ENCODE measurements at regions not wholly inside any gene's neighbourhood (a gene's known extent, or its start where the extent isn't known, plus 50 kb on each side); places are given as distances from the start of the nearest gene placed in this dataset.

DNA sequence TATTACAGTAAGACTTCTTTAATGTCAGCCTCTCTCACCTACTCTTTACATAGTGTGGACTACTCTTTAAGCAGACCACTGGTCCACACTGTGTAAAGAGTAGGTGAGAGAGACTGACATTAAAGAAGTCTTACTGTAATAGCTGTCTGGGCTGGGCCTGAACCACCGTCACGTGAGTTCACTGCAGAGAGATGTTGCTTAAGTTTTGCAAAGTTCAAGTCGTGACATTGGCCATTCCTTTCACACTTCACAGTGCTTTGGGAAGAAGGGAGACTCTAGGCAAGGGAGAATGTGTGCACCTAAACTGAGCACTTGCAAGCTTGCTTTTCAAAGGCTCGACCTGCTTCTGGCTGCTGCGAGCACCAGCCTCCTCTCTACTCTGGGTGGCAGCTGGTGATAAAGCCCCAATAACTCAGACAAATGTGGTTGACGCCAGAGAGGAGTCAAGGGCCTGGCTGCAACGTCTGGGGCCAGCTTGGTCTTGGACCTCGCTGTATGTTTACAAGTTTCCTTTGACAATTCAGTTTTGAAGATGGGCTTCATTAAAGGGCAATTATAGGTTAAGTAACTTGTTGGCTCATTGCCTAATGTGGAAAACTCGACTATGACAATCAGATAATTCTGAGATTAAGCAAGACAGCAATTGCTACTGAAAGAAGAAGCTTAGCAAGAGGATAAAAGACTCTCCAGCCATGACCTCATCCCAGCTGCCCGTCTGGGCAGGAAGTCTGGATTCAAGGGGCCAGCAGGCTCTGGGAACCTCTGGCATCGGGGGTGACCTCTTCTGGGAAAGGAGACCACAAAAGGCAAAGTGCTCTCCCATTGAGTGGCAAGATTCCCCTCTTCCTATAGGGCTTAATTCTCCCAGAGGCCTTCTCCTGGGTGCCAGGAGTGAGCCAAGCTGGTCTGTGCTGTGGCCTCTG, 242.1 kb upstream of the TLE3 start:
- Histone ChIP-seq H3K27ac (ENCODE audit: low read depth in 2 of 2, low read length in 1 of 2) (no peak overlapping the region), H3K4me1 (ENCODE audit: control insufficient read depth in 2 of 2, insufficient read depth in 2 of 2, low read length in 1 of 2) (peaks cover 0 to 3% of the 10 kb centered on the region in 2 donors), H3K4me3 (ENCODE audit: low read depth in 1 of 2, low read length in 2 of 2) (no peak overlapping the region), H3K27me3 (ENCODE audit: control insufficient read depth in 1 of 2, insufficient read depth in 2 of 2, low read length in 2 of 2) (no peaks in the 10 kb centered on the region), H3K9me3 (ENCODE audit: control insufficient read depth in 2 of 2, insufficient read depth in 1 of 2, low read depth in 1 of 2, low read length in 1 of 2) (peaks cover 0 to 2% of the 10 kb centered on the region in 2 donors), H3K36me3 (ENCODE audit: control insufficient read depth in 2 of 2, insufficient read depth in 2 of 2, low read length in 1 of 2) (no peaks in the 10 kb centered on the region)
- 60 to 63% methylated on average over 11 of the region's 11 CpGs for whole genome bisulfite sequencing, 2 donors

DNA sequence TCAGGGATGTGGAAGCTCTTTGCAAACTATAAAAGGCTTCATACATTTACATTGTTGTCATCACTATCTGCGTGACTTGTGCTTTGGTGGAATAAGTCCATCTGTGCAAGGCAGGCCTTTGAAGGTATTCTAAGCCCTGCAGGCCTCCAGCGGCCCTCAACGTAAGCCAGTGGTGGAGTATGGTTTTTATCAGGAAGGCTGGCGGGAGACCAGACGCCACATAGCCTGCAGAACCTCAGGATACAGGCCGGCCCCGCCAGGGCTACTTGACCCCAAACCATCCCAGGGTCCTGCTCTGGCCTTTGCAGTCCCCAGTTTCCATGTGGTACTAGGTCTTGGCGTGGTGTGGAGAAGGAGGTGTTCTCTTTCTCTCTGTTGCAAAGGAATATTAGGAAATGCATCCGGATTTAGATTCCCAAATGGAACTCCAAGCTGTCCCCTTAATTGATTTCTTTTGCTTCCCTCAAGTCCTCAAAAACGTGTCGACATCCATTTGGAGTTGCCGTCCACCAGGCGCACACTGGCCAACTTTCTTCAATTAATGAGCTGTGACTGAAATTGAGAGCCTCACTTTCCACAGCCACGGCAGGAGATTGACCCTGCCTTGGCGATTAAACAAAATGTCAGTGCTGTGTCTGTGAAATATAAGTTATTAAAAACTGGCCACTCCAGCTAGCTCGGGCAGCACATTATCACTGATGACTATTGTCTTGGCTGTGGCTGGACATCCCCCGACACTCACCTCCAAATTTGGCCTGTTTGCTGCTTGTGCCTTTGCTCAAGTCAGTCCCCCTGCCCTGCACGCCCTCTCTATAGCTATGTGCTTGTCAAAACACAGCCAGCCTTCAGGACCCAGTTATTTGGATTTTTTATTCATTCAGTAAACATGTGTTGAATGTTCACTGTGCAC, 239.8 kb upstream of the TLE3 start:
- peaks cover 0 to 3% of the 10 kb centered on the region in 2 donors for H3K4me1 ChIP-seq (ENCODE audit: control insufficient read depth in 2 of 2, insufficient read depth in 2 of 2, low read length in 1 of 2)
- no peak overlapping the region for H3K27ac ChIP-seq (ENCODE audit: low read depth in 2 of 2, low read length in 1 of 2)
- 80 to 84% methylated on average over 18 of the region's 18 CpGs for WGBS, 2 donors
- H3K4me3 ChIP-seq (ENCODE audit: low read depth in 1 of 2, low read length in 2 of 2) = no peak overlapping the region
- H3K27me3 ChIP-seq (ENCODE audit: control insufficient read depth in 1 of 2, insufficient read depth in 2 of 2, low read length in 2 of 2) = no peaks in the 10 kb centered on the region
- H3K36me3 ChIP-seq (ENCODE audit: control insufficient read depth in 2 of 2, insufficient read depth in 2 of 2, low read length in 1 of 2) = no peaks in the 10 kb centered on the region
- H3K9me3 ChIP-seq (ENCODE audit: control insufficient read depth in 2 of 2, insufficient read depth in 1 of 2, low read depth in 1 of 2, low read length in 1 of 2) = peaks cover 0 to 2% of the 10 kb centered on the region in 2 donors

DNA sequence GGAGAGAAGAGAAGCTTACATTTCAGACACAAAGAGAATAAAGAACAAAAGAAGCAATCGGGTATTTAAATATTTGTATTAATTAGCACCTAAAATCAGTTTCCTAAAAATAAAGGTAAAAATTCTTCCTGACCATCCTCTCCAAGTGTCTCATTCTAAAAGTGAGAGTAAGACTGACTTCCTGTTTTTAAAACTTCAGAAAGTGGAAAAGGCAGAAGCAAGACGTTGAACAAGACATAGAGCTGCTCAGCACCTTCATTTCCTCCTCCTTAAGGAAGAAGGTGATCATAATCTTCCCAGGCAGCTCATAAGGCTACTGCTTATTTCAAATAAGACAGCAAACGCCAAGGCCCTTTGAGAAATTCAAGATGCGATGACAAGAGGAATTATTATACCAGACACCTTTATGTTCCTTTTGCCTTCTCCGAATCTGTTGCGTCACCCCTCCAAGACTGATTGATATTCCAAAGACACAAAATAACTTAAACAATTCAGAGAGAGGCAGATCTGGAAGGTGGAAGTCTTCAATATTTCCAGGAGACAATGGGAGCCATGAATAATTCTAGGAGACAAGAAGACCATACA, 238.8 kb upstream of the TLE3 start:
- WGBS, 2 donors = 87 to 89% methylated on average over 6 of the region's 6 CpGs
- no peak overlapping the region for H3K4me3 ChIP-seq (ENCODE audit: low read depth in 1 of 2, low read length in 2 of 2)
- no peaks in the 10 kb centered on the region for H3K27me3 ChIP-seq (ENCODE audit: control insufficient read depth in 1 of 2, insufficient read depth in 2 of 2, low read length in 2 of 2)
- H3K36me3 ChIP-seq (ENCODE audit: control insufficient read depth in 2 of 2, insufficient read depth in 2 of 2, low read length in 1 of 2) = no peaks in the 10 kb centered on the region
- H3K27ac ChIP-seq (ENCODE audit: low read depth in 2 of 2, low read length in 1 of 2) = no peak overlapping the region
- peaks cover 0 to 3% of the 10 kb centered on the region in 2 donors for H3K4me1 ChIP-seq (ENCODE audit: control insufficient read depth in 2 of 2, insufficient read depth in 2 of 2, low read length in 1 of 2)
- peaks cover 0 to 2% of the 10 kb centered on the region in 2 donors for H3K9me3 ChIP-seq (ENCODE audit: control insufficient read depth in 2 of 2, insufficient read depth in 1 of 2, low read depth in 1 of 2, low read length in 1 of 2)

DNA sequence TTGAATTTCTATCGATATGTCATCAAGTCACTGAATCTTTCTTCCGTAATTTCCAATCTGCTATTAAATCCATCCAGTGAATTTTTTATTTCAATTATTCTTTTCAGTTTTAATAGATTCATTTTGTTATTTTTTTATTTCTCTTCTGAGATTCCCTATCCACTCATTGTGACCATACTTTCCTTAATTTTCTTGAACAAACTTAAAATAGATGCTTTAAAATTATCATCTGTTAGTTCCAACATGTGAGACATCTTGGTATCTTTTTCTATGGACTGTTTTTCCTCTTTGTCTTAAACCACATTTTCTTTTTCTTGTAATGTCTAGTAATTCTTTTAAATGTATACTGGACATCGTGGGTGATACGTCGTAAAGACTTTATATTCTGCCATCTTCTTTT, 236.6 kb upstream of the TLE3 start:
- WGBS, 2 donors = 97 to 98% methylated on average over 5 of the region's 5 CpGs
- H3K27me3 ChIP-seq (ENCODE audit: control insufficient read depth in 1 of 2, insufficient read depth in 2 of 2, low read length in 2 of 2) = no peaks in the 10 kb centered on the region
- H3K4me1 ChIP-seq (ENCODE audit: control insufficient read depth in 2 of 2, insufficient read depth in 2 of 2, low read length in 1 of 2) = no peaks in the 10 kb centered on the region
- no peak overlapping the region for H3K4me3 ChIP-seq (ENCODE audit: low read depth in 1 of 2, low read length in 2 of 2)
- no peak overlapping the region for H3K27ac ChIP-seq (ENCODE audit: low read depth in 2 of 2, low read length in 1 of 2)
- peaks cover 0 to 2% of the 10 kb centered on the region in 2 donors for H3K9me3 ChIP-seq (ENCODE audit: control insufficient read depth in 2 of 2, insufficient read depth in 1 of 2, low read depth in 1 of 2, low read length in 1 of 2)
- H3K36me3 ChIP-seq (ENCODE audit: control insufficient read depth in 2 of 2, insufficient read depth in 2 of 2, low read length in 1 of 2) = no peaks in the 10 kb centered on the region

DNA sequence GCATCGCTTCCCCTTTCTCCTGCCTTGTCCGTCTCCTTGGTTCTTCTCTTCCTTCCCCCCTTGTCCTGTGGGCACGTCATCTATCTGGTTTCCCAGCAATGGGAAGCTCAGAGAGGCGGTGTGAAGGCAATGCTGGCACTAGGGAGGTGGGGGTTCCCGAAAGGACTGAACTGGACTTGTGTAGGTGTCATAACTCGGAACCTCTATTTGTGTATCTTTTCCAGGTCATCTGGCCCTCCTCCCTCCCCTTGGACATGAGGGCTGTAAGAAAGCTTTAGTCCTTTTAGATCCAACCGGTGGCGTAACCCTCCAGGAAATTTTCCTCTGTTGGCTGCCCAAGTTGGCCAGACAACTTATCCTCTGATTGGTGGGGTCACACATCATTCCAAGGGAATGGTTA, 231.5 kb upstream of the TLE3 start:
- H3K36me3 ChIP-seq (ENCODE audit: control insufficient read depth in 2 of 2, insufficient read depth in 2 of 2, low read length in 1 of 2) = no peaks in the 10 kb centered on the region
- no peaks in the 10 kb centered on the region for H3K9me3 ChIP-seq (ENCODE audit: control insufficient read depth in 2 of 2, insufficient read depth in 1 of 2, low read depth in 1 of 2, low read length in 1 of 2)
- no peak overlapping the region for H3K4me3 ChIP-seq (ENCODE audit: low read depth in 1 of 2, low read length in 2 of 2)
- 85 to 90% methylated on average over 8 of the region's 8 CpGs for WGBS, 2 donors
- H3K27ac ChIP-seq (ENCODE audit: low read depth in 2 of 2, low read length in 1 of 2) = no peak overlapping the region
- no peaks in the 10 kb centered on the region for H3K4me1 ChIP-seq (ENCODE audit: control insufficient read depth in 2 of 2, insufficient read depth in 2 of 2, low read length in 1 of 2)
- H3K27me3 ChIP-seq (ENCODE audit: control insufficient read depth in 1 of 2, insufficient read depth in 2 of 2, low read length in 2 of 2) = no peaks in the 10 kb centered on the region

DNA sequence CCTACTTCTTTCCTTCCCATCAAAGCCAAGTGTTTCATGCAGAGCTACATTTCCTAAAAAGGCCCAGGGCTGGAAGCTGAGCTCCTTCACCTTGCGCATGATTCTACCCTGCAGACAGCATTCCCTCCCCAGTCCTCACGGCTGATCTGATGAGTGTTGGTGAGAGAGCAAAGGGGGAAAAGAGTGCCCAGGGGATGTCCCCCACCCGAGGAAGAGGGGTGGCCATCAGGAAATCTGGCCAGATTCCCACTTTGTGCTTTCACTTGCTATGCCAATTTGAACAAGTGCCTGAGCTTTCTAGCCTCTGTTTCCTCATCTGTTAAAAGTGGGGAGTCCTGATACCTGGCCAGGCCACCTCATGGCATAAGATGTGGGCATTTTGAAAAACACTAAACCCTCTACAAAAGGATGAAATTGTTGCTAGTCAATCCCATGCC, 231.0 kb upstream of the TLE3 start:
- H3K36me3 ChIP-seq (ENCODE audit: control insufficient read depth in 2 of 2, insufficient read depth in 2 of 2, low read length in 1 of 2) = no peaks in the 10 kb centered on the region
- WGBS, 2 donors = 61 to 65% methylated on average over 3 of the region's 3 CpGs
- H3K4me1 ChIP-seq (ENCODE audit: control insufficient read depth in 2 of 2, insufficient read depth in 2 of 2, low read length in 1 of 2) = no peaks in the 10 kb centered on the region
- no peaks in the 10 kb centered on the region for H3K9me3 ChIP-seq (ENCODE audit: control insufficient read depth in 2 of 2, insufficient read depth in 1 of 2, low read depth in 1 of 2, low read length in 1 of 2)
- H3K27ac ChIP-seq (ENCODE audit: low read depth in 2 of 2, low read length in 1 of 2) = no peak overlapping the region
- H3K4me3 ChIP-seq (ENCODE audit: low read depth in 1 of 2, low read length in 2 of 2) = no peak overlapping the region
- H3K27me3 ChIP-seq (ENCODE audit: control insufficient read depth in 1 of 2, insufficient read depth in 2 of 2, low read length in 2 of 2) = no peaks in the 10 kb centered on the region

DNA sequence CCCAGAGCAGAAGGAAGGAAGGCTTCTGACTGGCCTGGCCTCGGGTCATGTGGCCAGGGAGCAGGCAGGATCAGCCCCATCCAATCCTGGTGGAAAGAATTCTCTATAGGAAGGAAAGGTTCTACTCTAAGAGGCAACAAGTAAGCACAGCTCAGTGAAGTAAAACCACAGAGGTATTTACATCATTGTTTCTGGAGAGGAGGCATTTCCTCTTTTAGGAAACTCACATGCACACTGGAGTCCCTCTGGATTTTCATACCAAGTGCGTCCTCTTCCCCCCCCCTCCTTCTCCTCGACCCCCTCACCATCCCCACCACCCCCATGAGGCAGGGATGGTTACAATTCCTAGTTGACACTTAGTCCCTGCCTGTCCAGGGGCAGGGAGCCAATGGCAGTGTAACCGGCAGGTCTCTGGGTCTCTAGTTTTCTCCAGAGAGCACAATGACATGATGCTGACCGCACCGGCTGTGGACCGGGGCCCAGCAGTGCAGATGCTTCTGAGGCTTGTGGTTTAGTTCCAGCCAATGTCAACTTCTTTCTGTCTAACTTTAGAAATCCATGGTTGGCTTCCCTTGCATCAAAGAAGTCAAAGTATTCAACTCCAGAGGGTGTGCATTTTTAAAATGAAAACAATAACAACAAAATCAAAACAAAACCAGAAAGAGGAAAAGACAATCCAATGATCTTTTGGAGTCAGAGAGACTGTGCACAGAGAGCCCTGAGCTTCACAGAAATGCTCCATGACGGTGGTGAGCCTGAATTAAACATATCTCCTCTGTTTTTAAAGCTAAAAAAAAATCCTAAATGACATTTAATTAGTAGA, 230.3 kb upstream of the TLE3 start:
- Histone ChIP-seq H3K27me3 (ENCODE audit: control insufficient read depth in 1 of 2, insufficient read depth in 2 of 2, low read length in 2 of 2) (no peaks in the 10 kb centered on the region), H3K27ac (ENCODE audit: low read depth in 2 of 2, low read length in 1 of 2) (no peak overlapping the region), H3K36me3 (ENCODE audit: control insufficient read depth in 2 of 2, insufficient read depth in 2 of 2, low read length in 1 of 2) (no peaks in the 10 kb centered on the region), H3K4me1 (ENCODE audit: control insufficient read depth in 2 of 2, insufficient read depth in 2 of 2, low read length in 1 of 2) (peaks cover 3 to 4% of the 10 kb centered on the region in 2 donors), H3K9me3 (ENCODE audit: control insufficient read depth in 2 of 2, insufficient read depth in 1 of 2, low read depth in 1 of 2, low read length in 1 of 2) (no peaks in the 10 kb centered on the region), H3K4me3 (ENCODE audit: low read depth in 1 of 2, low read length in 2 of 2) (no peak overlapping the region)
- WGBS, 2 donors = 45 to 55% methylated on average over 8 of the region's 8 CpGs

DNA sequence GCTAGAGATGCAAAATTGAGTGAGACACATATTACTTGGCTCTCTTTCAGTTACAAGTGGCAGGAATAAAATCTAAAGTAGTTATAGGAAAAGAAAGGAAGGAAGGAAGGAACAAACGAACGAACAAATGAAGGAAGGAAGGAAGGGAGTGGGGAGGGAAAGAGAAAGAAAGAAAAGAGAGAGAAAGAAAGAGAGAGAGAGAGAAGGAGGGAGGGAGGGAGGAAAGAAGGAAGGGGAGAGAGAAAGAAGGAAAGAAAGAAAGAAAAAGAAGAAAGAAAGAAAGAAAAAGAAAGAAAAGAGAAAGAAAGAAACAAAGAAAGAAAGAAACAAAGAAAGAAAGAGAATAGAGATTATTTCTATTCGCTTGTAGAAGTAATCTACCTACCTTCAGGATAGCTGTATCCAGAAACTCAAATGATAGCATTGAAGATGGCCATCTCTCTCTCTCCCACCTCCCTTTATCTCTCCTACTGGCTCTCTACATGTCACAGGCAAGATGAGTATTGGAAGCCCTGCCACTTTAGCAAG, 229.7 kb upstream of the TLE3 start:
- 76 to 85% methylated on average over 3 of the region's 3 CpGs for WGBS, 2 donors
- Histone ChIP-seq H3K4me1 (ENCODE audit: control insufficient read depth in 2 of 2, insufficient read depth in 2 of 2, low read length in 1 of 2) (peaks cover 4% of the 10 kb centered on the region in 2 donors), H3K27ac (ENCODE audit: low read depth in 2 of 2, low read length in 1 of 2) (no peak overlapping the region)

More for the DNA sequence above, 229.7 kb upstream of the TLE3 start:
- Histone ChIP-seq H3K27me3 (ENCODE audit: control insufficient read depth in 1 of 2, insufficient read depth in 2 of 2, low read length in 2 of 2) (no peaks in the 10 kb centered on the region), H3K4me3 (ENCODE audit: low read depth in 1 of 2, low read length in 2 of 2) (no peak overlapping the region), H3K9me3 (ENCODE audit: control insufficient read depth in 2 of 2, insufficient read depth in 1 of 2, low read depth in 1 of 2, low read length in 1 of 2) (no peaks in the 10 kb centered on the region), H3K36me3 (ENCODE audit: control insufficient read depth in 2 of 2, insufficient read depth in 2 of 2, low read length in 1 of 2) (no peaks in the 10 kb centered on the region)

All from esophagus (tissue), 2 donors.